Tibial nerve (tissue), 4 donors: ENCODE measurements at regions not wholly inside any gene's neighbourhood (a gene's known extent, or its start where the extent isn't known, plus 50 kb on each side); places are given as distances from the start of the nearest gene placed in this dataset.

Source experiments
- DNase-seq, 2 donors: peaks; one replicate each; pipeline ENCODE4 v3.0.0-alpha.2; 2019; ENCODE audit warnings: low spot score in 2 of 2
- H3K27ac ChIP-seq, 4 donors: fragments of 200-600 bp; sonication (generic) in 3 of 4; one replicate each; pipeline ENCODE4 v1.5.1; 2017 to 2019; ENCODE audit warnings: mild to moderate bottlenecking in 1 of 4
- H3K27me3 ChIP-seq, 2 donors: fragments of 200-600 bp; sonication (generic) in 1 of 2; one replicate each; pipeline versions ENCODE4 v1.5.1 to v1.6.0; 2017 to 2019
- H3K36me3 ChIP-seq, 3 donors: fragments of 200-600 bp; sonication (generic); one replicate each; pipeline ENCODE4 v1.5.1; 2018 to 2019
- H3K4me1 ChIP-seq, 4 donors: fragments of 200-600 bp; sonication (generic) in 3 of 4; one replicate each; pipeline ENCODE4 v1.5.1; 2017 to 2019
- H3K4me3 ChIP-seq, 4 donors: fragments of 200-600 bp; sonication (generic) in 3 of 4; one replicate each; pipeline ENCODE4 v1.5.1; 2017 to 2019; ENCODE audit warnings: mild to moderate bottlenecking in 1 of 4, moderate library complexity in 1 of 4
- H3K9me3 ChIP-seq, 4 donors: fragments of 200-600 bp; sonication (generic) in 3 of 4; one replicate each; pipeline ENCODE4 v1.5.1; 2017 to 2019
- EP300 ChIP-seq, 2 donors: sonication (generic); formaldehyde crosslinking; IDR thresholded peaks; one replicate each; pipeline ENCODE4 v1.6.1; 2017; ENCODE audit warnings: antibody characterized with exemption in 2 of 2, mild to moderate bottlenecking in 1 of 2
- POLR2A ChIP-seq, 2 donors: fragments of 450-650 bp; IDR thresholded peaks; one replicate each; pipeline ENCODE4 v1.6.1; 2017; ENCODE audit warnings: antibody characterized with exemption in 2 of 2, mild to moderate bottlenecking in 2 of 2, moderate library complexity in 2 of 2
- WGBS, 2 donors: methylation state at CpG; one replicate each; pipeline ENCODE4 v1.1.5; 2018; 5-methylcytosine and 5-hydroxymethylcytosine counted together
- TF ChIP-seq, protein P1 (sequence below), 5 experiments: fragments of 200-600 bp in 3 of 5; fragments of 450-650 bp in 2 of 5; sonication (generic) in 3 of 5; IDR thresholded peaks; one replicate each; pipeline ENCODE4 v1.5.1; 2016 to 2019; ENCODE audit warnings: antibody characterized with exemption in 5 of 5, mild to moderate bottlenecking in 3 of 5, moderate library complexity in 2 of 5

DNA sequence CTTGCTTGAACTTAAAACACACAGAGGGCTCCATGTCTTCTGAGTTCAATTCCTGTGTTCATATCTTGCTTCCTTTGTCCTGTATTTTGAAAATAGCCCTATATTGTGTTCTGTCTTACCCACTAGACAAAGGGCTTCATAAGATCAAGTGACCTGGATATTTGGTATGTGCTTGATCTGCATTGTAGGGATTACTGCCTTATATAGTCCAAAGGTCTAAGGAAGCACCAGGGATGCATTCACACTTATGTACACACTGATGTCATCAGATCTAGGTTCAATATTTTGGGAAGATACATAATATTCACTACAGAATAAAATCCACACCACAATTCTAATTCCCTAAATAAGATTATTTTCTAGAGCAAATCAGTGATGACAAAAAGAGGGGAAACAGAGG is 278.0 kb upstream of the KYNU start:
- no peaks in the 10 kb centered on the region for H3K4me1 ChIP-seq
- no peak for TF ChIP-seq POLR2A (IDR thresholded peaks at IDR 0.05)
- H3K9me3 ChIP-seq = no peaks in the 10 kb centered on the region
- H3K4me3 ChIP-seq = no peak overlapping the region
- no peak for DNase-seq
- H3K27me3 ChIP-seq = no peaks in the 10 kb centered on the region
- no peak overlapping the region for H3K27ac ChIP-seq
- no peaks in the 10 kb centered on the region for H3K36me3 ChIP-seq

- Histone ChIP-seq H3K27ac (no peak overlapping the region), H3K27me3 (no peaks in the 10 kb centered on the region), H3K36me3 (no peaks in the 10 kb centered on the region), H3K4me3 (no peak overlapping the region), H3K9me3 (no peaks in the 10 kb centered on the region), H3K4me1 (no peaks in the 10 kb centered on the region)
- no peak for TF ChIP-seq POLR2A (IDR thresholded peaks at IDR 0.05)
- no peak for DNase-seq
These were observed 278.6 kb upstream of the KYNU start for GRCh38 chr2:142598846-142599245.

DNA sequence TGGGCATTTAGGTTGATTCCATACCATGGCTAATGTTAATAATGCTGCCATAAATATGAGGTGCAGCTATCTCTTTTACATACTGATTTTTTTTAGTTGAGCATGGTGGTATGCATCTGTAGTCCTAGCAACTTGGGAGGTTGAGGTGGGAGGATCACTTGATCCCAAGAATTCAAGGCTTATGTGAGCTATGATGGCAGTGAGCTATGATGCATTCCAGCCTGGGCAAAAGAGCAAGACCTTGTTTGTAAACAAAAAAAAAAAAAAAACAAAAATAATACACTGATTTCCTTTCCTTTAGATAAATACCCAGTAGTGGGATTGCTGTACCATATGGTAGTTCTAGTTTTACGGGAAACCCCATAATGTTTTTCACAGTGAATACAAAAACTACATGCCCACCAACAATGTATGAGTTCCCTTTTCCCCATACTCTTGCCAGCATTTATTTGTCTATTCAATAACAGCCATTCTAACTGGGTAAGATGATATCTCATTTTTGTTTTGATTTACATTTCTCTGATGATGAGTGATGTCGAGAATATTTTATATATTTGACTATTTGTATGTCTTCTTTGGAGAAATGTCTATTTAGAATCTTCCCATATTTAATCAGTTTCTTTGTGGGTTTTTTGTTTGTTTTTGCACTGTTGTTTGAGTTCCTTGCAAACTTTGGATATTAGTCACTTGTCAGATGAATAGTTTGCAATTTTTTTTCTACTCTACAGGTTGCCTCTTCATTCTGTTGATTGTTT is 281.0 kb upstream of the KYNU start:
- H3K9me3 ChIP-seq = no peaks in the 10 kb centered on the region
- DNase-seq = no peak
- H3K27ac ChIP-seq = no peak overlapping the region
- TF ChIP-seq, protein P1, sequence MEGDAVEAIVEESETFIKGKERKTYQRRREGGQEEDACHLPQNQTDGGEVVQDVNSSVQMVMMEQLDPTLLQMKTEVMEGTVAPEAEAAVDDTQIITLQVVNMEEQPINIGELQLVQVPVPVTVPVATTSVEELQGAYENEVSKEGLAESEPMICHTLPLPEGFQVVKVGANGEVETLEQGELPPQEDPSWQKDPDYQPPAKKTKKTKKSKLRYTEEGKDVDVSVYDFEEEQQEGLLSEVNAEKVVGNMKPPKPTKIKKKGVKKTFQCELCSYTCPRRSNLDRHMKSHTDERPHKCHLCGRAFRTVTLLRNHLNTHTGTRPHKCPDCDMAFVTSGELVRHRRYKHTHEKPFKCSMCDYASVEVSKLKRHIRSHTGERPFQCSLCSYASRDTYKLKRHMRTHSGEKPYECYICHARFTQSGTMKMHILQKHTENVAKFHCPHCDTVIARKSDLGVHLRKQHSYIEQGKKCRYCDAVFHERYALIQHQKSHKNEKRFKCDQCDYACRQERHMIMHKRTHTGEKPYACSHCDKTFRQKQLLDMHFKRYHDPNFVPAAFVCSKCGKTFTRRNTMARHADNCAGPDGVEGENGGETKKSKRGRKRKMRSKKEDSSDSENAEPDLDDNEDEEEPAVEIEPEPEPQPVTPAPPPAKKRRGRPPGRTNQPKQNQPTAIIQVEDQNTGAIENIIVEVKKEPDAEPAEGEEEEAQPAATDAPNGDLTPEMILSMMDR (IDR thresholded peaks at IDR 0.05) = no peak
- TF ChIP-seq EP300 (IDR thresholded peaks at IDR 0.05) = no peak
- TF ChIP-seq POLR2A (IDR thresholded peaks at IDR 0.05) = no peak
- H3K4me3 ChIP-seq = no peak overlapping the region
- no peaks in the 10 kb centered on the region for H3K27me3 ChIP-seq
- no peaks in the 10 kb centered on the region for H3K4me1 ChIP-seq
- no peaks in the 10 kb centered on the region for H3K36me3 ChIP-seq
- WGBS, 2 donors = 84 to 93% methylated on average over 2 of the region's 2 CpGs

GRCh38 chr2:142594935-142595334 is 282.5 kb upstream of the KYNU start:
- DNase-seq = no peak
- no peak for TF ChIP-seq EP300 (IDR thresholded peaks at IDR 0.05)
- TF ChIP-seq, protein P1 (IDR thresholded peaks at IDR 0.05) = no peak
- TF ChIP-seq POLR2A (IDR thresholded peaks at IDR 0.05) = no peak
- Histone ChIP-seq H3K9me3 (no peaks in the 10 kb centered on the region), H3K27me3 (no peaks in the 10 kb centered on the region), H3K36me3 (no peaks in the 10 kb centered on the region), H3K4me3 (no peak overlapping the region), H3K4me1 (no peaks in the 10 kb centered on the region), H3K27ac (no peak overlapping the region)
- 89 to 91% methylated on average over 2 of the region's 2 CpGs for WGBS, 2 donors

GRCh38 chr2:142592171-142592570 is 285.3 kb upstream of the KYNU start:
- TF ChIP-seq EP300 (IDR thresholded peaks at IDR 0.05) = no peak
- no peak for TF ChIP-seq POLR2A (IDR thresholded peaks at IDR 0.05)
- TF ChIP-seq, protein P1 (IDR thresholded peaks at IDR 0.05) = no peak
- Histone ChIP-seq H3K9me3 (no peaks in the 10 kb centered on the region), H3K27ac (no peak overlapping the region), H3K36me3 (no peaks in the 10 kb centered on the region), H3K27me3 (no peaks in the 10 kb centered on the region), H3K4me1 (no peaks in the 10 kb centered on the region), H3K4me3 (no peak overlapping the region)
- 75 to 83% methylated on average over 3 of the region's 3 CpGs for WGBS, 2 donors
- DNase-seq = no peak

- no peak for TF ChIP-seq POLR2A (IDR thresholded peaks at IDR 0.05)
- Histone ChIP-seq H3K4me3 (no peak overlapping the region), H3K9me3 (no peaks in the 10 kb centered on the region), H3K36me3 (no peaks in the 10 kb centered on the region), H3K4me1 (no peaks in the 10 kb centered on the region), H3K27me3 (no peaks in the 10 kb centered on the region), H3K27ac (no peak overlapping the region)
- 69 to 74% methylated on average over 2 of the region's 2 CpGs for WGBS, 2 donors
- DNase-seq = no peak
These were observed 286.0 kb upstream of the KYNU start for GRCh38 chr2:142591420-142591819.

DNA sequence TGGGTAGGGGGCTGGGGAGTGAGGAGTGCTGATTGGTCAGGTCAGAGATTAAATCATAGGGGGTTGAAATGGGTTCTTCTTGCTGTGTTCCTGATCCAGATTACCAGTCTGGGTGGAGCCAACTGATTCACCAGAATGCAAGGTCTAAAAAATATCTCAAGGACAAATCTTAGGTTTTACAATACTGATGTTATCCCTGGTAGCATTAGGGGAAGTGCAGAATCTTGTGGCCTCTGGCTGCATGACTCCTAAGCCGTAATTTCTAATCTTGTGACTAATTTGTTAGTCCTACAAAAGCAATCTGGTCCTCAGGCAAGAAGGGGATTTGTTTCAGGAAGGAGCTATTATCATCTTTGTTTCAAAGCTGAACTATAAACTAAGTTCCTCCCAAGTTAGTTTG is 289.2 kb upstream of the KYNU start:
- no peak for DNase-seq
- no peaks in the 10 kb centered on the region for H3K36me3 ChIP-seq
- no peak overlapping the region for H3K27ac ChIP-seq
- no peaks in the 10 kb centered on the region for H3K4me1 ChIP-seq
- 83 to 86% methylated on average over 1 of the region's 1 CpG for WGBS, 2 donors
- no peak for TF ChIP-seq EP300 (IDR thresholded peaks at IDR 0.05)
- no peaks in the 10 kb centered on the region for H3K27me3 ChIP-seq
- no peak overlapping the region for H3K4me3 ChIP-seq
- no peaks in the 10 kb centered on the region for H3K9me3 ChIP-seq
